ENCODE measurements at regions not wholly inside any gene's neighbourhood (a gene's known extent, or its start where the extent isn't known, plus 50 kb on each side); places are given as distances from the start of the nearest gene placed in this dataset.

GRCh38 chr2:226471987-226472470 lies 327.6 kb downstream of the IRS1 start:
- Histone ChIP-seq H3K4me3 (no peak overlapping the region), H3K27ac (replicated peaks) (no peak overlapping the region), H3K27me3 (ENCODE audit: low read depth) (no peaks in the 10 kb centered on the region), H3K4me1 (no peaks in the 10 kb centered on the region), H3K36me3 (no peaks in the 10 kb centered on the region), H3K9me3 (replicated peaks) (peaks cover 18% of the 10 kb centered on the region)
- TF ChIP-seq, protein P1, sequence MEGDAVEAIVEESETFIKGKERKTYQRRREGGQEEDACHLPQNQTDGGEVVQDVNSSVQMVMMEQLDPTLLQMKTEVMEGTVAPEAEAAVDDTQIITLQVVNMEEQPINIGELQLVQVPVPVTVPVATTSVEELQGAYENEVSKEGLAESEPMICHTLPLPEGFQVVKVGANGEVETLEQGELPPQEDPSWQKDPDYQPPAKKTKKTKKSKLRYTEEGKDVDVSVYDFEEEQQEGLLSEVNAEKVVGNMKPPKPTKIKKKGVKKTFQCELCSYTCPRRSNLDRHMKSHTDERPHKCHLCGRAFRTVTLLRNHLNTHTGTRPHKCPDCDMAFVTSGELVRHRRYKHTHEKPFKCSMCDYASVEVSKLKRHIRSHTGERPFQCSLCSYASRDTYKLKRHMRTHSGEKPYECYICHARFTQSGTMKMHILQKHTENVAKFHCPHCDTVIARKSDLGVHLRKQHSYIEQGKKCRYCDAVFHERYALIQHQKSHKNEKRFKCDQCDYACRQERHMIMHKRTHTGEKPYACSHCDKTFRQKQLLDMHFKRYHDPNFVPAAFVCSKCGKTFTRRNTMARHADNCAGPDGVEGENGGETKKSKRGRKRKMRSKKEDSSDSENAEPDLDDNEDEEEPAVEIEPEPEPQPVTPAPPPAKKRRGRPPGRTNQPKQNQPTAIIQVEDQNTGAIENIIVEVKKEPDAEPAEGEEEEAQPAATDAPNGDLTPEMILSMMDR (IDR thresholded peaks at IDR 0.05; ENCODE audit: borderline replicate concordance), result no peak
- no peak for DNase-seq
- intact Hi-C loops (cut with micrococcal nuclease), result no loop called here

DNA sequence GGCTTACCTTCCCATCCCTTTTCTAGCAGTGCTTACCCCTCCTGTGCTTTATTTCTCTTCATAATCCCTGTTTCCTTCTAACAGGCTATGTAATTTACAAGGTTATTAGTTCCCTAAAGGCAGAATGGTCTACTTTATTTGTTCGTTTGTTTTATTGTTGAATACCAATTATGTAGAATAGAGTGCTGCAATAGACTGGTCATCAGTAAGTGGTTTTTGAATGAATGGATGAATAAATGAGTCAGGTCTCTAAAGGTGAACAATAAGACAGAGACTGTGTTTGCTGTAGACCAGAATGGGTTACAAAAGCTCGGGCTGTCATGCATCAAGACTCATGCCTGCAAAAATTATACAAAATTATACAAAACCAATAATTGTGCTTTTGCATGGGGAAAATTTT lies 332.0 kb downstream of the IRS1 start:
- peaks cover 11% of the 10 kb centered on the region for H3K9me3 ChIP-seq (replicated peaks)
- no peak overlapping the region for H3K4me3 ChIP-seq
- DNase-seq, result no peak
- no peaks in the 10 kb centered on the region for H3K27me3 ChIP-seq (ENCODE audit: low read depth)
- no peak overlapping the region for H3K27ac ChIP-seq (replicated peaks)
- intact Hi-C loops (cut with micrococcal nuclease), result no loop called here
- no peaks in the 10 kb centered on the region for H3K36me3 ChIP-seq
- TF ChIP-seq, protein P1 (IDR thresholded peaks at IDR 0.05; ENCODE audit: borderline replicate concordance), result no peak
- H3K4me1 ChIP-seq, result peaks cover 8% of the 10 kb centered on the region

GRCh38 chr2:226467221-226467620 lies 332.4 kb downstream of the IRS1 start:
- Histone ChIP-seq H3K36me3 (no peaks in the 10 kb centered on the region), H3K4me1 (peaks cover 8% of the 10 kb centered on the region), H3K27ac (replicated peaks) (no peak overlapping the region), H3K4me3 (no peak overlapping the region), H3K9me3 (replicated peaks) (peaks cover 14% of the 10 kb centered on the region), H3K27me3 (ENCODE audit: low read depth) (no peaks in the 10 kb centered on the region)
- TF ChIP-seq, protein P1 (IDR thresholded peaks at IDR 0.05; ENCODE audit: borderline replicate concordance), result no peak
- no peak for DNase-seq
- intact Hi-C loops (cut with micrococcal nuclease), result no loop called here

DNA sequence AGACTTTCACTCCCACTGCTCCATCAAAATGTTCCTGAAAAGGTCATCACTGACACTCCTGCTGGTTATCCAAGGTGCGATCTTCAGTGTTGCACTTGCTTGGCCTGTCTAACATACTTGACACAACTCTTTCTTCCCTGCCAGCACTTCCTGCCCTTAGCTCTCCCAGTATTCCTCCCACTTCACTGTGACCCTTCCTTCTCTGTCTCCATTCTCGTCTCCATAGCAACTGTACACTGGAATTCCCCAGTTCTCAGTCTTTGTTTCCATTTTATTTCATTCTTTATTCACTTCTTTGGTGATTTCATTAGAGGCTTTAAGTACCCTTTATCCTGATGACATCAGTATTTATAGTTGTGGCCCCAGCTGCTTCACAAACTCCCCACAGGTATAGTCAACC lies 333.0 kb downstream of the IRS1 start:
- Histone ChIP-seq H3K9me3 (replicated peaks) (peaks cover 21% of the 10 kb centered on the region), H3K27me3 (ENCODE audit: low read depth) (no peaks in the 10 kb centered on the region), H3K36me3 (no peaks in the 10 kb centered on the region), H3K27ac (replicated peaks) (no peak overlapping the region), H3K4me1 (peaks cover 8% of the 10 kb centered on the region), H3K4me3 (no peak overlapping the region)
- DNase-seq, result no peak
- TF ChIP-seq, protein P1 (IDR thresholded peaks at IDR 0.05; ENCODE audit: borderline replicate concordance), result no peak
- intact Hi-C loops (cut with micrococcal nuclease), result no loop called here

DNA sequence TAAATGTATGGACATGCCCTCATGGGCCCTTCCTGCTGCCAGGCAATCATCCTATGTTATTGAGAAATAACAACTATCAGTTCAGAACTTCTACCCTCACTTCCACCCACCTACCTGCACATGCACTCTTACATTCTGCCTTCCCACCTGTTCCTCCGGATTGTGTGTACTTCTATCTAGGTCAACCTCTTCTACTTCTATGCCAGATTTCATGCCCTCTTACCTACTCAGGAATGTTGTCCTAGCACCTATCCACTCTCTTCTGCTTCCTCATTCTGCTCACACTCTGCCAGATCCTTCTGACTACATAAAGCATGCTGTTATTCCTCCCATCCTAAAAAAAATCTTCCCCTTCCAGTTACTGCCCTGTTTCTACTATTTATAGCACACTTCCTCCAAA lies 333.5 kb downstream of the IRS1 start:
- intact Hi-C loops (cut with micrococcal nuclease), result no loop called here
- Histone ChIP-seq H3K27ac (replicated peaks) (no peak overlapping the region), H3K4me1 (peaks cover 8% of the 10 kb centered on the region), H3K27me3 (ENCODE audit: low read depth) (no peaks in the 10 kb centered on the region), H3K4me3 (no peak overlapping the region), H3K9me3 (replicated peaks) (peaks cover 23% of the 10 kb centered on the region), H3K36me3 (no peaks in the 10 kb centered on the region)
- DNase-seq, result no peak
- TF ChIP-seq, protein P1 (IDR thresholded peaks at IDR 0.05; ENCODE audit: borderline replicate concordance), result no peak

GRCh38 chr2:226464380-226464779 lies 335.2 kb downstream of the IRS1 start:
- H3K27me3 ChIP-seq (ENCODE audit: low read depth), result no peaks in the 10 kb centered on the region
- TF ChIP-seq, protein P1 (IDR thresholded peaks at IDR 0.05; ENCODE audit: borderline replicate concordance), result no peak
- H3K4me3 ChIP-seq, result no peak overlapping the region
- no peaks in the 10 kb centered on the region for H3K36me3 ChIP-seq
- peaks cover 25% of the 10 kb centered on the region for H3K9me3 ChIP-seq (replicated peaks)
- intact Hi-C loops (cut with micrococcal nuclease), result no loop called here
- DNase-seq, result no peak
- H3K4me1 ChIP-seq, result peaks cover 8% of the 10 kb centered on the region
- H3K27ac ChIP-seq (replicated peaks), result no peak overlapping the region

Data from left ventricle myocardium inferior (tissue), 1 donor.